HepG2 (cell line): ENCODE measurements at regions not wholly inside any gene's neighbourhood (a gene's known extent, or its start where the extent isn't known, plus 50 kb on each side); places are given as distances from the start of the nearest gene placed in this dataset.

Experiments used
- GABPA ChIP-seq, 2 experiments: IDR thresholded peaks; 2 replicates each; pipeline ENCODE4 v1.6.1; 2011 to 2016; ENCODE audit warnings: low read depth in 2 of 2, low read length in 1 of 2, missing biosample characterization in 1 of 2, missing genetic modification characterization in 1 of 2
- TF ChIP-seq, protein P1 (sequence below): sonication (generic); formaldehyde crosslinking; IDR thresholded peaks from 2 replicates; pipeline ENCODE4 v1.4.0; 2020; ENCODE audit warnings: missing genetic modification reagents, borderline replicate concordance

DNA sequence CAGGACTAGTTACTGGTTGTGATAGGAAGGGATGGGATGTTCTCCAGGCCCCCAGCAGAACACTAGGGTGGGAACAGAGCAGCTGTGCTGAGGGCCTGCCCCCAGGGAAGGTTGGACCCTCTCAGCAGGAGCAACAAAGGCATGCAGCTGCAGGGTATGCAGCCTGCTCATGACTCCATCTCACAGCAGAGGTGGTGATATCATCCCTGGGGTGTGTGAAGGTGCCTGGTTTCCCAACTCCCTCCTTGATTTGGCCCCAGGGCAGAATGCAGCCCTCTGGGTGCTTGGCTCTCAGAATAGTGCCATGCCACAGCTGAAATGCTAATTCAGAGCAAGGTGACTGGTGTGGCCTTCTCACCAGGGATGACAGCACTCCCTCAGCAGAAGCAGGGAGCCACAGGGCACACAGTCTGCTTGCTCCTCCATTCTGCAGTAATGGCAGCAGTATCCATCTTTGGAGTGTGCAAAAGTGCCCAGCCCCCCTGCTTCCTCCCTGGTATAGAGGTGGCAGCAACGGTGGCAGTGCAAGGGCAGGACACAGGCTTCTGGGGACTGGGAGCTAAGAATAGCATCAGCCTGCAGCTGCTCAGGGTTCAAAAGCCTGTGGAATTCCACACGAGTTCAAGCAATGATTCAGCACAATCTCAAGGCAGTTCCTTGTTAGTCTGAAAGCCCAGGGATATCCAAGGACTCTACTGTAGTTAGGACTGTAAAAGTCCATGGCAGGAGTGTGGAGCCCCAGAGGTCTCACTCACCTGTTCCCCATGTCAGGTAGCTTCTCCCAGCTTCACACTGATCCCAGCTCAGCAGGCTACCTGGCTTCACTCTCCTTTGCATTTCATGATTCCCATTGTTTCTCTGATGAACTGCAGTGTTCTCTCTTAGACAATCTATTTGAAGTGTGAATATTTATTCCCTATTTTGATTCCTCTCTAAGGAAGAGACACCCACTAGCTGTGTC lies 298.1 kb upstream of the FOXG1 start:
- no peak for TF ChIP-seq GABPA (IDR thresholded peaks at IDR 0.05; ENCODE audit: low read depth, low read length)
- TF ChIP-seq GABPA (CRISPR knock-in tag; IDR thresholded peaks at IDR 0.05; ENCODE audit: low read depth): no peak
- TF ChIP-seq, protein P1, sequence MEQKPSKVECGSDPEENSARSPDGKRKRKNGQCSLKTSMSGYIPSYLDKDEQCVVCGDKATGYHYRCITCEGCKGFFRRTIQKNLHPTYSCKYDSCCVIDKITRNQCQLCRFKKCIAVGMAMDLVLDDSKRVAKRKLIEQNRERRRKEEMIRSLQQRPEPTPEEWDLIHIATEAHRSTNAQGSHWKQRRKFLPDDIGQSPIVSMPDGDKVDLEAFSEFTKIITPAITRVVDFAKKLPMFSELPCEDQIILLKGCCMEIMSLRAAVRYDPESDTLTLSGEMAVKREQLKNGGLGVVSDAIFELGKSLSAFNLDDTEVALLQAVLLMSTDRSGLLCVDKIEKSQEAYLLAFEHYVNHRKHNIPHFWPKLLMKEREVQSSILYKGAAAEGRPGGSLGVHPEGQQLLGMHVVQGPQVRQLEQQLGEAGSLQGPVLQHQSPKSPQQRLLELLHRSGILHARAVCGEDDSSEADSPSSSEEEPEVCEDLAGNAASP (CRISPR knock-in tag): no peak
